ENCODE measurements at regions not wholly inside any gene's neighbourhood (a gene's known extent, or its start where the extent isn't known, plus 50 kb on each side); places are given as distances from the start of the nearest gene placed in this dataset.

GRCh38 chr10:55227967-55228366 lies 426.9 kb upstream of the PCDH15 start:
- no peak overlapping the region for H3K27ac Mint-ChIP-seq
- DNase-seq (ENCODE audit: low spot score in 2 of 2, unreplicated experiment in 2 of 2): no peak
- H3K4me1 Mint-ChIP-seq: peaks cover 4% of the 10 kb centered on the region
- H3K9me3 Mint-ChIP-seq: peaks cover 5% of the 10 kb centered on the region
- TF ChIP-seq CTCF (IDR thresholded peaks at IDR 0.05; ENCODE audit: unreplicated experiment): no peak
- H3K4me3 Mint-ChIP-seq: no peak overlapping the region
- H3K36me3 Mint-ChIP-seq: no peaks in the 10 kb centered on the region
- H3K27me3 Mint-ChIP-seq (ENCODE audit: low read depth): no peaks in the 10 kb centered on the region

- no peak overlapping the region for H3K27ac Mint-ChIP-seq
- no peaks in the 10 kb centered on the region for H3K36me3 Mint-ChIP-seq
- H3K27me3 Mint-ChIP-seq (ENCODE audit: low read depth): no peaks in the 10 kb centered on the region
- TF ChIP-seq CTCF (IDR thresholded peaks at IDR 0.05; ENCODE audit: unreplicated experiment): no peak
- peaks cover 6% of the 10 kb centered on the region for H3K4me1 Mint-ChIP-seq
- no peaks in the 10 kb centered on the region for H3K9me3 Mint-ChIP-seq
- no peak for DNase-seq (ENCODE audit: low spot score in 2 of 2, unreplicated experiment in 2 of 2)
- H3K4me3 Mint-ChIP-seq: no peak overlapping the region
Observed at GRCh38 chr10:55224007-55224781, 423.2 kb upstream of the PCDH15 start.

- TF ChIP-seq CTCF (IDR thresholded peaks at IDR 0.05; ENCODE audit: unreplicated experiment): no peak
- H3K4me1 Mint-ChIP-seq: peaks cover 6% of the 10 kb centered on the region
- DNase-seq (ENCODE audit: low spot score in 2 of 2, unreplicated experiment in 2 of 2): no peak
- no peak overlapping the region for H3K4me3 Mint-ChIP-seq
- no peaks in the 10 kb centered on the region for H3K27me3 Mint-ChIP-seq (ENCODE audit: low read depth)
- H3K9me3 Mint-ChIP-seq: no peaks in the 10 kb centered on the region
- H3K27ac Mint-ChIP-seq: no peak overlapping the region
- H3K36me3 Mint-ChIP-seq: no peaks in the 10 kb centered on the region
Observed at GRCh38 chr10:55223352-55223751, 422.3 kb upstream of the PCDH15 start.

- Mint-ChIP-seq H3K4me1 (peaks cover 6% of the 10 kb centered on the region), H3K27me3 (ENCODE audit: low read depth) (no peaks in the 10 kb centered on the region), H3K9me3 (no peaks in the 10 kb centered on the region), H3K36me3 (no peaks in the 10 kb centered on the region), H3K27ac (no peak overlapping the region), H3K4me3 (no peak overlapping the region)
- no peak for TF ChIP-seq CTCF (IDR thresholded peaks at IDR 0.05; ENCODE audit: unreplicated experiment)
- no peak for DNase-seq (ENCODE audit: low spot score in 2 of 2, unreplicated experiment in 2 of 2)
Observed at GRCh38 chr10:55220975-55221374, 419.9 kb upstream of the PCDH15 start.

- Mint-ChIP-seq H3K27me3 (ENCODE audit: low read depth) (no peaks in the 10 kb centered on the region), H3K4me3 (no peak overlapping the region), H3K36me3 (no peaks in the 10 kb centered on the region), H3K9me3 (no peaks in the 10 kb centered on the region), H3K4me1 (no peaks in the 10 kb centered on the region), H3K27ac (no peak overlapping the region)
- no peak for DNase-seq (ENCODE audit: low spot score in 2 of 2, unreplicated experiment in 2 of 2)
- no peak for TF ChIP-seq CTCF (IDR thresholded peaks at IDR 0.05; ENCODE audit: unreplicated experiment)
Observed at GRCh38 chr10:55215699-55216098, 414.7 kb upstream of the PCDH15 start.
